HG03139 (cell line): ENCODE measurements at regions not wholly inside any gene's neighbourhood (a gene's known extent, or its start where the extent isn't known, plus 50 kb on each side); places are given as distances from the start of the nearest gene placed in this dataset.
"Not testable (repeated sequence)": the region's sequence is repeated elsewhere in the genome, so short reads cannot be mapped to it uniquely, and the experiment has no call there.

Experiments used
- ATAC-seq: cut with Tn5 transposase; IDR thresholded peaks from one replicate; pipeline ENCODE4 v1.9.1; 2021; ENCODE audit not compliant: unreplicated experiment

DNA sequence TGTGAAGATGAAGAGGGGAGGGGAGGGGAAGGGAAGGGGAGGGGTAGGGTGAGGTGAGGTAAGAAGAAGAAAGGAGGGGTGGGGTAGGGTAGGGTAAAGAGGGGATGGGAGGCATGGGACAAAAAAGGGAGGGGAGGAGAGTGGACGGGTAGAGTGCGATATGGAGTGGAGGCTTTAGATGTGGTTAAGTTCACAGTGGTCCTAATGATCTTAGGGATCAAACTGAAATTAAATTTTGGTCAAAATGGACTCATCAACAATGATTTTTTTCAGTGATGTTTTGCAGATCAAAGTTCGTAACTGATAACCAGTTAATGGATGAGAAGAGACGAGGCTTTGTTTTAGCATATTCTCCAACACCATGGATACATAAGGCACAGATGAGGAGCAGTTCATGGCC lies 513.9 kb upstream of the ACVR2A start:
- no peak for ATAC-seq

DNA sequence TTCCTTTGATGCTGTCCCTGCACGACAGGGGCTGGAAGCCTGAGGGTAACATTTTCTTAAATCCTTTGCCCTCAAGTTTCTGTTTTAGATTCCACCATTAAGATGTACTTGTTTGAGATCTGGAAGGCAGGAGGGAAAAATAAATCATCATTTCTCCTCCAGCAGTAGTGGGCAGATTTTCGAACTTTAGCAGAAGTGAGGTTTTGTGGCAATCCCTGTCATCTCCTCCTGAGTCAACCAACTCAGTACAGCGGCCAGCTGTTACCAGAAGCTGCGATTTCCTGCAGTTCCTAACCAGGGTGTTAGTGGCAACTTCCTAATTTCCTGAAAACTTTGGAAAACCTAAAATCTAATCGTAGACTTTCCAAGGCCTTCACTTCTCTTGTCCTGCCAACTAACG lies 517.2 kb upstream of the ACVR2A start:
- no peak for ATAC-seq

DNA sequence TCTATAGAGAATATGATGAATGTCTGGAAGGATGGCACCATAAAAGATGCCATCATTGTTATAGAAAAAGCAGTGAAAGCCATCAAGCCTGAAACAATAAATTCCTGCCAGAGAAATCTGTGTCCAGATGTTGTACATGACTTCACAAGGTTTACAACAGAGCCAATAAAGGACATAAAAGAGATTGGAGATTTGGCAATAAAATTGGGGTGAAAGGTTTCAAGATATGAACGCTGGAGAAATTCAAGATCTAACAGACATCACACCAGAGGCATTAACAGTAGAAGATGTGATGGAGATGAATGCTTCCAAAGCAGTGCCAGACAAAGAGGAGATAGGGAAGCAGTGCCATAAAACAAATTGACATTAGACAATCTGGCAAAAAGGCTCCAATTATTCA lies 518.8 kb upstream of the ACVR2A start:
- ATAC-seq, result no peak

DNA sequence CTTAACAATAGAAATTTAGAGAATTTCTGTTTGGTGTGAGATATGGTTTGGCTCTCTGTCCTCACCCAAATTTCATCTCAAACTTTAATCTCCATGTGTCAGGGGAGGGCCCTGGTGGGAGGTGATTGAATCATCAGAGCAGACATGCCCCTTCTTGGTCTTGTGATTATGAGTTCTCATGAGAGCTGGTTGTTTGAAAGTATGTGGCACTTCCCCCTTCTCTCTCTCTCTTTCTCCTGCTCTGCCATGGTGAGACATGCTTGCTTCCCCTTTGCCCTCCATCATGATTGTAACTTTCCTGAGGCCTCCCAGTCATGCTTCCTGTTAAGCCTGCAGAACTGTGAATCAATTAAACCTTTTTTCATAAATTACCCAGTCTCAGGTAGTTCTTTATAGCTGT lies 524.7 kb upstream of the ACVR2A start:
- no peak for ATAC-seq

DNA sequence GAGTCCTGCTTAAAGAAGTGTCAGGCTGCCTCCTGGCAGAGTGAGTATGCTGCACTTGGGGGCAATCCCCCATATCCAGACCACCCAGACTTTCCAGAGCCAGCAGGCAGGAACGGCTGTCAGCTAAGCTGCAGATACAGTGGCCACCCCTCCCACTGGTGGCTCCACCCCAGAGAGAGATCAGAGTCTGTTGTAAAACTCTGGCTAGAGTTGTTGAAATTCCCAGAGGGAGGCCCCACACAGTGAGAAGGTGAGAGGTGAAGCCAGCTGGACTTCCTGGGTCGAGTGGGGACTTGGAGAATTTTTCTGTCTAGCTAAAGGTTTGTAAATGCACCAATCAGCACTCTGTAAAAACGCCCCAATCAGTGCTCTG lies 533.8 kb upstream of the ACVR2A start:
- ATAC-seq, result no peak

DNA sequence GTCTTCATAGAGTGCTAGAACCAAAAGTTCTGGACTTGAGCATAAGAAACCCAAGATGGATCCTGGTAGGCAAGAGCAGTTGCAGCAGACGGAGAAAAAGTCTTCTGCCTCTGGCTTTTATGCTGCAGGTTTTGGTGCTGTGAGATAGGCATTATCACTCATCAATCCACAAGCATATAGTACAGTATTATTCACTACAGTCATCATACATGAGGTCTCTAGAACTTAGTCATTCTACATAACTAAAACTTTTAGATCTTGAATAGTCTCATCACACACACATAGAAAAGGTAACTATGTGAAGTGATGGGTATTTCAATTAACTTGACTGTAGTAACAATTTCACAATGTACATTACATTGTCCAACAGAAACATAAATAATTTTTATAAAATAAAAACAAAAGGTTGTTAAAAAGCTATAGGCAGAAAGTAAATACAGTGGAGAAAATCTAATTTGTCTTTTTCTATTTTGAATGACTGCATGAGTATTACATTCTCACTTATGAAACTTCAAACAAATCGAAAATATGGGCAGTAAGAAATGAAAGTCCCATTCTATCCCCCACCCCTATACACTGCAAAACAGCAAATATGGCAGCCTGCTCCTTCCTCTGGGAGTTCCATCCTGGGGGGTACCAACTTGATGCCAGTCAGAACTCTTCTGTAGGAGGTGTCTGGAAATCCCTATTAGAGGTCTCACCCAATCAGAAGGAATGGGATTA lies 534.3 kb upstream of the ACVR2A start:
- no peak for ATAC-seq

DNA sequence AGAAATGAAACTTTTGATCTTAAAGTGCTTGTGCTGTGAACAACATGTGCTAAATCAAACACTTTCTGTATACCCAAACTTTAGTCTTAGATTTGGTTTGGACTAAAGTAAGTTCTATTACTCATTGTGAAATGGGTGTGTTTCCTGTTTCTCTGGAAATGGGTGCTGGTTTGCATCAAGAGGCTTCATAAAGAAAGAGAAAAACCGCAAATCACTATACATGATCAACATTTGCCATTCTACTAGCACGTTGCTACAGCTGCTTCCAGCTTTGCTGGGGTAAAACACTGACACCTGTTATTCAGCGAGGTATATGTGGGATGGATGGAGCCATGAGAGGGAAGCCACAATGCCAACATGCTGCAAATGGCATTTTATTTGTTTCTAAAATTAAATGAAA lies 547.0 kb upstream of the ACVR2A start:
- peak; percentile 72 for ATAC-seq

DNA sequence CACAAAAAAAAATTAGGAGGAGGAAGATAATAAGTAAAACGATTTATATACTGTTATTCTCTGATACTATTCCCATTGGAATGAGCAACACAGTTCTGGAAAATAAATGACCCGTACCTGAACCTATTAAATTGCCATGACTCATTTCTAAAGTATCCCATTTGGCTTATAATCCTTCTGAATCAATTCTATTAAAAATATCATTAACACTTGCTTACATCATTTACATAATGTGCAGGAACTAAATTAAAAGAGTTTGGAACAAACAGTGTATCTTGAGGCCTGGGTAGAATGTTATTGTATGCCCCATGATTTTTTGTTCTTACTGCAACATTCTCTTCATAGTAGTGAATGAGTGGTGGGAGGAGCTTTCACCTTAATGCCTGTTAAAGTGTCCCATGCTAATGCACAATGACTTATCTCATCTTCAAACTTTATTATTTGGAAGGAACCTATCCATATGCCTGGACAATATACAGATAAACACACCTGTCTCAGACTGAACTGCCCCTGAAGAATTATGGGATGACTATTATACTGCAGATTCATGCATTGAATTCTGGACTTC lies 549.9 kb upstream of the ACVR2A start:
- no peak for ATAC-seq

DNA sequence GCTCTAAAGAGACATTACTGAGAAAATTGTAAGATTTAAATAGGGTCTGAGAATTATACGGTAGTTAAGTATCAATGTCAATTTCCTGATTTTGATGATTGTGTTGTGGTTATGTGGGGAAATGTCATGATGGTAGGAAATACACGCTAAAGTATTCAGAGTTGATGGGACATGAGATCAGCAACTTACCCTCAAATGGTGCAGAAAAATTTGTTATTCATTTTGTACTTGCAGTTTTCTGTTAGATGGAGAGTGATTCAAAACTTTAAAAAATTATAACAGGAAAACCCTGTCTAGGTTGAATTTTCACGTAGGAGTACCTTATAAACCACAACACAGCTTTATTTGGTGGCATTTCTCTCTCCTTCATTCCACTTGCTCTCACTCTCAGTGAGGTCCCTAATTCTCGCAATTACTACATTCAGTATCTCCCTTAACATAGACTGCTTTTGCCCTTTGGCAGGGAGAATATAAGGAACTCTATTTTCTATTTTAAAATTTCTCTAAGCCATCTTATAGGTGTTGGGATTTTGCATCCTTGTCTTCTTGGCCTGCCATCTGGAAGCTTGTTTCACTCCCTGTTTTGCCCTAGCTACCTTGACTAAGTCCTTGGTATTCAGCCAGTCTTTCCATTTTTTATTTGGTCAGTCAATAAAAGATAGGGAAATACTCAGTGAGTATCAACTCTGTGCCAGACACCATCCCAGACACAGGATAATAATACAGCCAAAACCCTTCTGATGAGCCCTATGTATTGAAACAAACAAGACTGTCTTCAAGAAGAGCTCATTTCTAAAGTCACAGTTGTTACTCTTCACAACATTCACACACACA lies 550.6 kb upstream of the ACVR2A start:
- ATAC-seq, result no peak

DNA sequence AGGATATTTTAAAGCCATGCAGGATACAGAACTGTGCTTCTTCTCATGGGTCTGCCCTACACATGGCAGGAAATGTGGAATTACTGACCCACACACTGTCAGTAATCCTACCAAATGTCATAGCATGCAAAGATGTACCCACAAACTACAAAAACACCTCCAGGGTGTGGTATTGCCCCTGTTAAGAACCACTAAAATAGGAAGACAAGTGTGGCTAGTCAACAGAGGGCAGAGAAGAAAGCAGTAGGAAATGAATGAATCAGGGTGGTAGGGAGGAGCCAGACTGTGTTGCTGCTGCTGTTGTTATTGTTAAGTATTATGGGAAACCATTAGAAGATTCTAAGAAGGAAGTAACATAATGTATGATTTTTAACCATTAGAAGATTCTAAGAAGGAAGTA lies 556.7 kb upstream of the ACVR2A start:
- ATAC-seq, result no peak

DNA sequence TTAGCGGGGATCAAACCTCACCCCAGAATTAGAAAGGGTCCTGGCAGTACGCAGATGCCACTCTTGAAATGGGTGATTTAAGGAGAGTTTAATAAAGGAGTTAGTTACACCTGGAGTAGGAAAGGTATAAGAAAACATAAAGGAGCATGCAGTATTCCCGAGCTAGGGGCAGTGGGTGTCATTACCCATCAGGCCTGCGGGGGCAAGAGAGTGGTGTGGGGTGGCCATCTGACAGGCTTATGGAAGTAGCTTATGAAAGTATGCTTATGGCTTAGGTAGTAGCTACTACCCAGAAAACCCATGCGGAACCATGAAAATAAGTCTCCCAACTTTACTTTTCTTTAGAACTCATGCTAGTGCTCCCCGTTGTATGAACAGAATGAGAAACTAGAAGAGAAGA lies 568.9 kb upstream of the ACVR2A start:
- ATAC-seq, result no peak

DNA sequence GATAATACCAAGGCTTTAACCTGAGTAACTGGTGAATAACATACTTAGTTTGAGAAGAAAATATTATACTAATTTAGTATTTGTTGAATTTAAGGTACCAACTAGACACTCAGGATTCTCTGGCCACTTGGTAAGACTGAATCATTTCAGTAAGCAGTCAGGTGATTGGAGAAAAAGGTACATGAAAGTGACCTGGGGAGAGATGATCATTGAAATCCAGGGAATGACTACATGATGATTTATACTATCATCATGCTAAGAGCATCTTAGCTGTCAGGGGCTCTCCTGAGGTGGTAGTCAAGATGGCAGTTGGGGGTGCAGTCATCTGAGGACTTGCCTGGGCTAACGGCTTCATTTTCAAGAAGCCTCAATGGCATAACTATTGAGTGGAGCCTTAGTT lies 571.2 kb upstream of the ACVR2A start:
- ATAC-seq, result no peak

DNA sequence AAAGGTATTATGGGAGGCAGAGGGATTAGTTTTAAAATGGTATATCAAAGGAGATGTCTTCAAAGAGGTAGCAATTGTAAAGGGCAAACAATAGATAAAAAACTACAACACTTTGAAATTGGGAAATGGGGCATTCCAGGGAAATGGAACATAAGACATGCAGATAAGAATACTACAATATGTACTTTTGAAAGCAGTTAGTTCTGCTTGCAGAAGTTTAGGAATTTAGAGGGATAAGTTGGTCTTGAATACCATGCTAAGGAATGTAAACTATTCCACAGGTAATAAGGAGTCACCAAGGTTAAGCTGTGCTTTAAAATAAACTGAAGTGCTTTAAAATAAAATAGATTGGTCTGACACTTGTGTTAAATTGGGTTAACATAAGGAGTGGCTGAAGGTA lies 571.7 kb upstream of the ACVR2A start:
- no peak for ATAC-seq

DNA sequence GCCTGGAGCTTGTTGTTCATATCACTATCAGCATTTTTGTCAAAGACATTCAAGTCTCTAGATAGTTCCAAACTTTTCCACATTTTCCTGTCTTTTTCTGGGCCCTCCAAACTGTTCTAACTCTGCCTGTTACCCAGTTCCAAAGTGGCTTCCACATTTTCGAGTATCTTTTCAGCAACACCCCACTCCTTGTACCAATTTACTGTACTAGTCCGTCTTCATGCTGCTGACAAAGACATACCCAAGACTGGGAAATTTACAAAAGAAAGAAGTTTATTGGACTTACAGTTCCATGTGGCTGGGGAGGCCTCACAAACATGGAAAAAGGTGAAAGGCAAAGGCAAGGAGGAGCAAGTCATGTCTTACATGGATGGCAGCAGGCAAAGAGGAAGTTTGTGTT lies 575.2 kb upstream of the ACVR2A start:
- not testable (repeated sequence) for ATAC-seq

DNA sequence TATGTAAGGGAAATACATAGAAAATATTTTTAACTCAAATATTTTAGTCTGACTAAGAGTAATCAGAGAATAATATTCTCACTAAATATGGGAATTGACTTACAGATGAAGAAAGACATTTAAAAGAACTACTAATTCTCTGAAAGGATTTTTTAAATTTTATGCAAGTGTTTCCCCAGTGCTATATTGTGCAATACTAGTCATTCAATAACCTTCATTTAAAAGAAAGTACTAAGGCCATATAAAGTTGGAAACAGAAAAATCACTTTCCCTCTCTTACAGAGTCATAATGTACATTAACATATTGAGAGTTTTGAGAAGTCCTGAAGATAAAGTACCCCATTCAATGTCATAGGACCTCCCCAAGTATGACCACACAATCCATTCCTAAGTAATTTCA lies 584.6 kb upstream of the ACVR2A start:
- ATAC-seq, result no peak

DNA sequence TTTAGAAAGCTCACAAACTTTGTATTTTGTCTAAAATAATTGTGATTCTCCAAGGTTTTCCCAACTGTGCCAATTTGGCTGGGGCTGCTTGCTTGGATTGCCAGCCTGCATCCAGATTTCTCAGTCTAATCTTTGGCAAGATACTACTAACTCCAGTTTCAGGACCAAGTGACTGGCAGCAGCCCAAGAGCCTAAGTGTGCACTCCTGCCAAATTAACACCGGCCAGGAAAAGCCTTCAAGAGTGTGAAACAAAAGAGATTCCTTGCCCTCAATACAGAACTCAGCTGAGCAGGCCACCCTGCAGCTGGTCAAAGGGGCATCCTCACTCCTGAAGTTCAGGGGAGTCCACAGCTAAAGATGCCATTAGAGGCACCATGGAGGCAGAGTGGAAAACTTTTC lies 589.0 kb upstream of the ACVR2A start:
- no peak for ATAC-seq

DNA sequence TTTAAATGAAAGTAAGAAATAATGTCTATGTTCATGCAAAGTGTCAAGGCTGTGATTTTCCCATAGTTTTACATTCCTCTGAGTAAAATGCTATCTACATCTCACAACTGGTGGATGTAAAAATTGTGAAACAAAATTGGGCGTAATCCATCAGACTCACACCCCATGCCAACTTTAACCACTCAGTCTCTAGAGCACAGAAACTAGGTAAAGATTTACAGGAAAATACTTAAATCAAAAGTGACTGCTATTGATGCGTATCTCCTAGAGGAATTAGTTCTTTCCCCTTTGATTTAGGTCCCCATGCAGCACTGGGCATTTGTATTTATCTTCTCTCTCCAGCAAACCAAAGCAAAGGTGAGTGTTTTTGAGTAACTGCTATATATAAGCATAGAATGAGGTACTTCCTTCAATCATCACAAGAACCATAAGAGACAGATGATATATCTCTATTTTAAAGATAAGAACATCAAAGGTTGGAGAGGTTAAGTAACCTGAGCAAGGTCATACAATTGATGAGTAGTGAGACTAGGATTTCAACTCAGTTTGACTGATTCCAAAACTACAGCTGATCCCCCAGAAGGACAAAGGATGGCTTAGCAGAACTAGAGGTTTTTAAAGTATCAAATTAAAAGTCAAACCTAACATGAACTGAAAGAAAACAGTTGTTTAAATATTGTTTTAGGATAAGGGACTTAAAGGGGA lies 594.0 kb upstream of the ACVR2A start:
- ATAC-seq, result peak; percentile 66

DNA sequence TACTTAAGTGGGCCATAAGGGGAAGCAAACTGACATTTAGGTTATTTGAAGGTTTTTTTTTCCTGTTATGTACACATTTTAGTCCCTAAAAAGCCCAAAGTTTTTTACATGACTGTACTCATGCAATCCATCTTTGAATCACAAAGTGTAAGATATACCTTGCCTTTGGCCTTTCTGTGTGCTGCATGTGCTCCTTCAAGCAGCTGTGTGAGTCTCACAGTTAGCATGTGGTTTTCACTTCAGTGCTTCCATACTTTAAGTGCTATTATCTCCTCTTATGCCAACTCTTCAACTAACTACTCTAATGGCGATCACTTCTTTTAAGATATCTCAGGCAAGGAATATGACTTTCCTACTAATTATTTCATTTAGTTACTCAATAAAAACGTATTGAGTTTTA lies 597.1 kb upstream of the ACVR2A start:
- no peak for ATAC-seq

DNA sequence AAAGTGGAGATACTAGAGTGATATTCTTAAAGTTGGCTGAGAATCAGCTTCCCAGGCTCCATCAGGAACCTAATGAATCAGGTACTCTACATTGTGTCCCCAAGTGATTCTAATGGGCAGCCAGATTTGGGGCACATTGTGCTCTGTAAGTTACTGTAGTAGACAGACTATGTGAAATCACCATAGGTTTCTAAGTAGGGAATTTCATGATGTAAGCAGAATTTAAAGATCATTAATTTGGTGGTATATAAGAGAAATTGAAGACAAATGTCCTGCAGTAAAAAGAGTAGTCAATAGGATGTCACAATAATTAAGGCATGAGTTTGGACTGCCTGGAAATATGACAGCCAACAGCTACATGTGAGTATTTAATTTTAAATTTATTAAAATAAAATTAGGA lies 602.4 kb upstream of the ACVR2A start:
- ATAC-seq, result no peak

DNA sequence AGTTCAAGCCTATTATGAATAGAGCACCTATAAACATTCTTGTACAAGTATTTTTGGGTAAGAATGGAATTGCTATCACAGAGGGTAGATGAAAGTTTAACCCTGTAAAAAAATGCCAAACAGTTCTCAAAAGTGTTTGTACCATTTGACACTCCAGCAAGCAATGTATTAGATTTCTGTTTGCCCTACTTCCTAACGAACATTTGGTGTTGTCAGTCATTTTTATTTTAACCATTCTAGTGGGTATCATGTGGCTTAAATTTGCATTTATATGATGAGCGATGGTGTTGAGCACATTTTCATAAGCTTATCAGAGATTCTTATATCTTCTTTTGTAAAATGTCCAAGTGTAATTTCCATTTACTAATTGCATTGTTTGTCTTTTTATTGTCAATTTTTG lies 608.2 kb upstream of the ACVR2A start:
- no peak for ATAC-seq

DNA sequence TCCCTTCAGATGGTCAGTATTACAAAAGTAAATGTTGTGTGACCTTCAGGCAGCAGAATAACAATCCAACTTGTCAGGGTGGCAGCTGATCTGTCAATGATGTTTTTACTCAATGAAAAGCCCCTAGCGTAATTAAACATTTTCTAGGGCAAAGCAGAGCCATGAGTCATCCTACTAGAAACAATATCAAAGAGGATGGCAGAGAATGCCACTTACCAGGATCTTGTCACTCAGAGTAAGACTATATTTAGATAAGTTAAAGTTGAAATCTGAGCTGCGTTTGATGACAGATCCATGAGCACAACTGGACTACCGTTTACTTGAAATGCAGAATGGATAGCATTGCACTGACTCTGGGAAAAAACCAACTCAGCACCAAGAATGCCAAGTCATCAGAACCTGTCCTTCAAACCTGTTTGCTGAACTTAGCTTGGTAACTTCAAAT lies 612.6 kb upstream of the ACVR2A start:
- ATAC-seq, result no peak

DNA sequence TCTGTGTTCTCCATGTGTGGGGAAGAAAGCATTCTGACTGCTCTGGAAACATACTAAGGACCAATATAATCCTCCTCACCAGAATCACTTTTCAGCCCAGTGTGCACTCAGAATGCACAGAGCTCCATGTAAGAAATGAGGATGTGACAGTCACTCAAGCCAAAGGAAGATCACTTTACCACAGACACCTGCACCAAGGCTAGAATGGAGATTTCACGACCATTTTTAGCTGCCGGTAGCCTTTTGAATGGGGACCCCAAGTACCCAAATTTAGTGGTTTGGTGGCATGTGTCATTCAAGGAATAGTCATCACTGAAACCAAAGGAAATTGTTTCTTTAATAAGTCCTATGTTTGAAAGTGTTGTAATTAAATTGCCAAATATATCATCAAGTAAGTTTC lies 613.2 kb upstream of the ACVR2A start:
- no peak for ATAC-seq
